ENCODE measurements at regions not wholly inside any gene's neighbourhood (a gene's known extent, or its start where the extent isn't known, plus 50 kb on each side); places are given as distances from the start of the nearest gene placed in this dataset.

DNA sequence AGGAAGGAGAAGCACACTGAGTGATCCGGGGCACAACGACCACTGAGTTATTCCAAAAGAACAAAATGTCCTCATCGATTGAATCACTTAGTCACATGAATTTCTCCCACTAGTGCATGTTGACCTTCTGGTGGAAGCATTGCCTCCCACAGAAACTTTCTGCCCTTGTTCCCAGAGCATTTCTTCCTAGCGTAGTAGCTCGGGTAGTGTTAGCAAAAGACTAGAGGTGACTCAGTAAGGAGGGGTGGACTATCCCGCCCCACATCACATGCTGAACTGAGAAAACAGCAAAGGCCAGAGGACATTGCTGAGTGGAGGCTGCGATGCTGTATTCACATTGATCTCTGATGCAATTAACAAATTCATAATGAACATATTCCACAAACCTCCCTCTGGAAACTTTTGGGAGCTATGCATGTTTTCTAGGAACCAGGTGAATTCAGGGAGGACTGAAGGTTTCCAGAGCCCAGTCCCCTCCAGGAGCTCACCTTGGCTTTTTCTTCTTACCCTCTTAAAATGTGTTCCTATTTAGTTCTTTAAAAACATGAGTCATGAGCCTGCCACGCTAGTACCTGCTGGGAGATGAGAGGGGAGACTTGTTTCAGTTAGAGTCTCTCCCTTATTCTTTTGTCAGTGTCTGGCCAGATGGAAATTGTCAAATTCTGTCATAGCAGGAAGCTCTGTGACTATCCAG, 507.9 kb downstream of the CDH26 start:
- no peak for TF ChIP-seq FOXP2 (optimal IDR thresholded peaks at IDR 0.05; ENCODE audit: borderline replicate concordance, extremely low read depth, extremely low read length, insufficient read depth)
- no peak for TF ChIP-seq TAF1 (IDR thresholded peaks at IDR 0.05; ENCODE audit: borderline replicate concordance, insufficient read depth, low read length)

DNA sequence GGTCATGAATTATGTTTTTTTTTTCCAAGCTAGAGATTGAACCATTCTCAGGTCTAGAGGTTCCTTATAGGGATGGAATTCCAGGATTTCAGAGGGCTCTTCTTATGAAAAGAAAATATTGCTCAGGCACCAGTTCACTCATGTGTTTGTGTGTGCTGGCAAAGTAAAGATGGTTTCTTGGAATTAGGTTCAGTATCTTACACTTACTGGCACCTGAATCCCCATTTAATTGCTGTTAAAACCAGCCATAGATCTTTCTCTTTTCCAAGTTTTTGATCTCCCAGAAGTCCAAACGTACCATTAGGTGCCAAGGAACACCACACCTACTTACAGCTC, 508.4 kb downstream of the CDH26 start:
- no peak for TF ChIP-seq POLR2AphosphoS5 (IDR thresholded peaks at IDR 0.05; ENCODE audit: low read depth, low read length)
- TF ChIP-seq, protein P1, sequence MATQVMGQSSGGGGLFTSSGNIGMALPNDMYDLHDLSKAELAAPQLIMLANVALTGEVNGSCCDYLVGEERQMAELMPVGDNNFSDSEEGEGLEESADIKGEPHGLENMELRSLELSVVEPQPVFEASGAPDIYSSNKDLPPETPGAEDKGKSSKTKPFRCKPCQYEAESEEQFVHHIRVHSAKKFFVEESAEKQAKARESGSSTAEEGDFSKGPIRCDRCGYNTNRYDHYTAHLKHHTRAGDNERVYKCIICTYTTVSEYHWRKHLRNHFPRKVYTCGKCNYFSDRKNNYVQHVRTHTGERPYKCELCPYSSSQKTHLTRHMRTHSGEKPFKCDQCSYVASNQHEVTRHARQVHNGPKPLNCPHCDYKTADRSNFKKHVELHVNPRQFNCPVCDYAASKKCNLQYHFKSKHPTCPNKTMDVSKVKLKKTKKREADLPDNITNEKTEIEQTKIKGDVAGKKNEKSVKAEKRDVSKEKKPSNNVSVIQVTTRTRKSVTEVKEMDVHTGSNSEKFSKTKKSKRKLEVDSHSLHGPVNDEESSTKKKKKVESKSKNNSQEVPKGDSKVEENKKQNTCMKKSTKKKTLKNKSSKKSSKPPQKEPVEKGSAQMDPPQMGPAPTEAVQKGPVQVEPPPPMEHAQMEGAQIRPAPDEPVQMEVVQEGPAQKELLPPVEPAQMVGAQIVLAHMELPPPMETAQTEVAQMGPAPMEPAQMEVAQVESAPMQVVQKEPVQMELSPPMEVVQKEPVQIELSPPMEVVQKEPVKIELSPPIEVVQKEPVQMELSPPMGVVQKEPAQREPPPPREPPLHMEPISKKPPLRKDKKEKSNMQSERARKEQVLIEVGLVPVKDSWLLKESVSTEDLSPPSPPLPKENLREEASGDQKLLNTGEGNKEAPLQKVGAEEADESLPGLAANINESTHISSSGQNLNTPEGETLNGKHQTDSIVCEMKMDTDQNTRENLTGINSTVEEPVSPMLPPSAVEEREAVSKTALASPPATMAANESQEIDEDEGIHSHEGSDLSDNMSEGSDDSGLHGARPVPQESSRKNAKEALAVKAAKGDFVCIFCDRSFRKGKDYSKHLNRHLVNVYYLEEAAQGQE (IDR thresholded peaks at IDR 0.05; ENCODE audit: insufficient read depth in 1 of 2, low read depth in 2 of 2, low read length in 2 of 2) = no peak
- TF ChIP-seq SIN3A (IDR thresholded peaks at IDR 0.05; ENCODE audit: borderline replicate concordance, insufficient read depth, low read length) = no peak
- TF ChIP-seq TAF1 (IDR thresholded peaks at IDR 0.05; ENCODE audit: borderline replicate concordance, insufficient read depth, low read length) = no peak
- TF ChIP-seq FOXP2 (optimal IDR thresholded peaks at IDR 0.05; ENCODE audit: borderline replicate concordance, extremely low read depth, extremely low read length, insufficient read depth) = no peak

DNA sequence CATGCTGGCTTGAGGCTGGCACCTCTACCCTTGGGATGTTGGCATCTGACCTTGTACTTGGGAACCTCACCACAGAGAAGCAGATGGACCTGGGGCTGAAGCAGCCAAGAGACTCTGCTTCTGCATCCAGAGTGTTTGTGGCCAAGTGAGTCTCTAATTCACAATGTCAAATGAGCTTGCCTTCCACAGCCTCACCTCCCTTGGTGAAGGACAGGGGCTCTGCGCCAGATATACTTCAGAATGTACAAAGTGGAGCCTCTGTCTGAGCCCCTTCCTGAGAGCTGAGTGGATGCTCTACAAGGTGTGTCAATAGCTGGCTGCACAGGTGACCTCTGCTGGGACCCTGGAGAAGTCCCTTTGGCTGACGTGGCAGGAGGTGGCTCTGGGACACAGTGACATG, 508.9 kb downstream of the CDH26 start:
- TF ChIP-seq SIN3A (IDR thresholded peaks at IDR 0.05; ENCODE audit: borderline replicate concordance, insufficient read depth, low read length) (no peak), POLR2AphosphoS5 (IDR thresholded peaks at IDR 0.05; ENCODE audit: low read depth, low read length) (no peak), FOXP2 (optimal IDR thresholded peaks at IDR 0.05; ENCODE audit: borderline replicate concordance, extremely low read depth, extremely low read length, insufficient read depth) (no peak), TAF1 (IDR thresholded peaks at IDR 0.05; ENCODE audit: borderline replicate concordance, insufficient read depth, low read length) (no peak)
- TF ChIP-seq, protein P1 (IDR thresholded peaks at IDR 0.05; ENCODE audit: insufficient read depth in 1 of 2, low read depth in 2 of 2, low read length in 2 of 2) = no peak

DNA sequence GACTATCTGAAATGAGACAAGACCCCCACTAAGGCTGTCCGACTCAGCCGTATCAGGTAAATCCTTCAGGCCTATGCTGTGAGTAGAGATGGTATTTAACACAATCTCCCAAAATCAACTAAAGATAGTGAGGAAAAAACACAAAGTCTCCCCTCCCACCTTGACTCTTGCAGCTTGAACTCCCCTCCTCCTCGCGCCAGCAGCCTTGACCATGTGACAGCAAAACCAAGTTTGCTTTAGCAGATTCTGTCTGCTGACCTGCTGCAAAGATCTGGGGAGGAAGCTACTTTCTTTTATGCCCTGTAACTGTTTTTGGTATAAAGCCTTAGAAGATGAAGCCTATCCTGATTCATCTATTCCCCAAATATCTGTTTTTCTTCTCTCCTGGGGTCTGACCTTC, 509.5 kb downstream of the CDH26 start:
- TF ChIP-seq, protein P1 (IDR thresholded peaks at IDR 0.05; ENCODE audit: insufficient read depth in 1 of 2, low read depth in 2 of 2, low read length in 2 of 2) = no peak
- TF ChIP-seq SIN3A (IDR thresholded peaks at IDR 0.05; ENCODE audit: borderline replicate concordance, insufficient read depth, low read length) (no peak), TAF1 (IDR thresholded peaks at IDR 0.05; ENCODE audit: borderline replicate concordance, insufficient read depth, low read length) (no peak), POLR2AphosphoS5 (IDR thresholded peaks at IDR 0.05; ENCODE audit: low read depth, low read length) (no peak), FOXP2 (optimal IDR thresholded peaks at IDR 0.05; ENCODE audit: borderline replicate concordance, extremely low read depth, extremely low read length, insufficient read depth) (no peak)

DNA sequence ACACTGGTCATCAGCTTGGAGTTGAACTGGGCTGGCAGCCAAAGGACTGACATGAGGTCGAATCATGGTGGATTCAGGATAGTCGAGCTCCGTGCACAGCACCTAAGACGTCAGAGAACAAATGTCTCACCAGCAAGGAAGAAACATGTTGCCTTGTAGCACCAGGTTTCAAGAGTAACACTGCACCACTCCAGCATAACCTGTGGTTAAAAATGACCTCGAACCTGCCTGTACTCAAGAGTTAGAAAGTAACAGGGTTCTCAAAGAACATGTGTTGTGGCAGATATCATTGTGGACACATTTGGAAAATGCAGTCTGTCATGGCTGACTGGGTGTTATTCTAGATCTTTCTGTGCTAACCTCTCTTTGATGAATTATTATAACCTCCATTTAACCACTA, 511.6 kb downstream of the CDH26 start:
- TF ChIP-seq TAF1 (IDR thresholded peaks at IDR 0.05; ENCODE audit: borderline replicate concordance, insufficient read depth, low read length) = no peak
- no peak for TF ChIP-seq POLR2AphosphoS5 (IDR thresholded peaks at IDR 0.05; ENCODE audit: low read depth, low read length)
- TF ChIP-seq SIN3A (IDR thresholded peaks at IDR 0.05; ENCODE audit: borderline replicate concordance, insufficient read depth, low read length) = no peak
- TF ChIP-seq, protein P1 (IDR thresholded peaks at IDR 0.05; ENCODE audit: insufficient read depth in 1 of 2, low read depth in 2 of 2, low read length in 2 of 2) = no peak
- no peak for TF ChIP-seq FOXP2 (optimal IDR thresholded peaks at IDR 0.05; ENCODE audit: borderline replicate concordance, extremely low read depth, extremely low read length, insufficient read depth)

Data from PFSK-1 (cell line).